NT2/D1 (cell line): ENCODE measurements at regions not wholly inside any gene's neighbourhood (a gene's known extent, or its start where the extent isn't known, plus 50 kb on each side); places are given as distances from the start of the nearest gene placed in this dataset.

Source experiments
- YY1 ChIP-seq: IDR thresholded peaks from 2 replicates; pipeline ENCODE4 v1.6.1; 2011; ENCODE audit not compliant: insufficient read length, insufficient read depth
- ZNF274 ChIP-seq: IDR thresholded peaks from 2 replicates; pipeline ENCODE4 v1.6.1; 2011; ENCODE audit warnings: mild to moderate bottlenecking, low read depth, low read length

DNA sequence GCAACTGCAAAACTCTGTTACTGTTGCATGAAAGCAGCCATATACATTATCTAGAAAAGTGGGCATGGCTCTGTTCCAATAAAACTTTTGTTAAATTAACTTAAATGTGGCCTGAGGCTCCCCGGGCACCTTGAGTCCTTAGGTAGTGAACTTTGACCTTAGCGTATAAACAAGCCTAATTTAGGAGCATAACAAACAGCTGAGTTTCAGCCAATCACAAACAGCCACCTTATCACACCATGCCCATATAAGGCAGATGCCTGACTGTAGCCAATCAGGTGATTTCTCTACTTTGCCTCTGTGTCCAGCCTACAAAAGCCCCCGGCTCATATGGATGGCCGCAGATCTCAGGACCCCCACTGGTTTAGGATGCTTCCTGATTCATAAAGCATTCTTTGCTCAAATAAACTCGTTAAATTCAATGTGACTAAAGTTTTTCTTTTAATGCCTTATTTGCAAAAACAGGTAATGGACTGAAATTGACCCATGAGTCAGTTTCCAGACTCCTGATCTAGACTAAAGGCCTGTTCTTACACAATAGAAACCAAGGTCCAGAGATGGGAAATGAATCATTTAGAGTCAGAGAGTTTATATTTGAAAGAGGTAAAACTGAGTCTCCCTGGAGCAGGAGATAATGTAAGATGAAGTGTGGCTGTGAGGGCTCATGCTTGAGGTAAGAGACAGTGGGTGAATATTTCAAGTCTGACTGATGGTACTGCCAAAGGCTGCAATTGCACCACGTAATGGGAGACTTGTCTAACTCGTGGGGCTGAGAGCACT lies 130.2 kb downstream of the FGF9 start:
- TF ChIP-seq YY1 (no peak), ZNF274 (no peak)
